Uterus (tissue), 2 donors: ENCODE measurements at regions not wholly inside any gene's neighbourhood (a gene's known extent, or its start where the extent isn't known, plus 50 kb on each side); places are given as distances from the start of the nearest gene placed in this dataset.

ENCODE experiments used
- POLR2A ChIP-seq, 2 donors: fragments of 450-650 bp; IDR thresholded peaks; one replicate each; pipeline ENCODE4 v1.6.1; 2016; ENCODE audit warnings: antibody characterized with exemption in 2 of 2, mild to moderate bottlenecking in 1 of 2, moderate library complexity in 1 of 2
- TF ChIP-seq, protein P1 (sequence below), 4 experiments: fragments of 200-600 bp in 2 of 4; fragments of 450-650 bp in 2 of 4; sonication (generic) in 2 of 4; IDR thresholded peaks; one replicate each; pipeline ENCODE4 v1.5.1; 2016 to 2019; ENCODE audit warnings: antibody characterized with exemption in 4 of 4, mild to moderate bottlenecking in 2 of 4, moderate library complexity in 1 of 4

DNA sequence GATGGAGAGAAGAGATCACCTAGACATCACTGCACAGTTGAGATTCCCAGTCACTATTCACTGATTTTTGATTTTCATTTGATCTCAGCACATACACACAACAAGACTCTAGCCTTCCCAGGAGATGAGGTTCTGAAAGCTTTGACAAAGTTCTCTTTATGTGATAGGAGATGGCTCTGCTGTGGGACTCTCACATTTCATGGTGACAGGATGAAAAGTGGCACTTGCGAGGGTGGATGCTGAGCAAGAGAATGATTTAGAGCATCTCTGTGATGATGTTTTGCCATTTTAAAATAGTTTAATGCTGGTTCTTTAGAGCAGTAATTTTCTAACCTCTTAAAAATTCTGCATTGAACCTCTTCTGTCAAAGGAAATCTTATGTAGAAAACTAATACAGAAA, 113.3 kb upstream of the CA10 start:
- TF ChIP-seq POLR2A (IDR thresholded peaks at IDR 0.05), result no peak
- TF ChIP-seq, protein P1, sequence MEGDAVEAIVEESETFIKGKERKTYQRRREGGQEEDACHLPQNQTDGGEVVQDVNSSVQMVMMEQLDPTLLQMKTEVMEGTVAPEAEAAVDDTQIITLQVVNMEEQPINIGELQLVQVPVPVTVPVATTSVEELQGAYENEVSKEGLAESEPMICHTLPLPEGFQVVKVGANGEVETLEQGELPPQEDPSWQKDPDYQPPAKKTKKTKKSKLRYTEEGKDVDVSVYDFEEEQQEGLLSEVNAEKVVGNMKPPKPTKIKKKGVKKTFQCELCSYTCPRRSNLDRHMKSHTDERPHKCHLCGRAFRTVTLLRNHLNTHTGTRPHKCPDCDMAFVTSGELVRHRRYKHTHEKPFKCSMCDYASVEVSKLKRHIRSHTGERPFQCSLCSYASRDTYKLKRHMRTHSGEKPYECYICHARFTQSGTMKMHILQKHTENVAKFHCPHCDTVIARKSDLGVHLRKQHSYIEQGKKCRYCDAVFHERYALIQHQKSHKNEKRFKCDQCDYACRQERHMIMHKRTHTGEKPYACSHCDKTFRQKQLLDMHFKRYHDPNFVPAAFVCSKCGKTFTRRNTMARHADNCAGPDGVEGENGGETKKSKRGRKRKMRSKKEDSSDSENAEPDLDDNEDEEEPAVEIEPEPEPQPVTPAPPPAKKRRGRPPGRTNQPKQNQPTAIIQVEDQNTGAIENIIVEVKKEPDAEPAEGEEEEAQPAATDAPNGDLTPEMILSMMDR (IDR thresholded peaks at IDR 0.05), result no peak
